H1 (cell line): ENCODE measurements at regions not wholly inside any gene's neighbourhood (a gene's known extent, or its start where the extent isn't known, plus 50 kb on each side); places are given as distances from the start of the nearest gene placed in this dataset.
"Not testable (repeated sequence)": the region's sequence is repeated elsewhere in the genome, so short reads cannot be mapped to it uniquely, and the experiment has no call there.

Source experiments
- CREB1 ChIP-seq: IDR thresholded peaks from 2 replicates; pipeline ENCODE4 v1.6.1; 2012; ENCODE audit warnings: inconsistent platforms
- EZH2 ChIP-seq: fragments of 200-600 bp; sonication (generic); IDR thresholded peaks from 2 replicates; pipeline ENCODE4 v1.7.1; 2012; ENCODE audit warnings: low read depth, mild to moderate bottlenecking, moderate library complexity, low read length, inconsistent platforms; ENCODE audit not compliant: severe bottlenecking
- POLR2A ChIP-seq, 2 experiments: IDR thresholded peaks; 1 replicate in 1 of 2; 2 replicates in 1 of 2; pipeline ENCODE4 v1.6.1; 2011; ENCODE audit warnings: low read depth in 2 of 2, low read length in 2 of 2, mild to moderate bottlenecking in 2 of 2; ENCODE audit errors: control extremely low read depth in 1 of 2
- RAD21 ChIP-seq, 2 experiments: IDR thresholded peaks in 1 of 2; conservative IDR thresholded peaks in 1 of 2; 2 replicates each; pipeline ENCODE4 v1.6.1; 2011; ENCODE audit warnings: low read depth in 2 of 2, low read length in 2 of 2, improper control_type of control experiment in 1 of 2, inconsistent platforms in 1 of 2, mild to moderate bottlenecking in 1 of 2, moderate library complexity in 1 of 2
- RFX5 ChIP-seq: IDR thresholded peaks from 2 replicates; pipeline ENCODE4 v1.6.1; 2011; ENCODE audit warnings: low read depth, low read length, improper control_type of control experiment, borderline replicate concordance
- RXRA ChIP-seq: IDR thresholded peaks from 2 replicates; pipeline ENCODE4 v1.6.1; 2011; ENCODE audit warnings: low read depth, mild to moderate bottlenecking, low read length, moderate library complexity; ENCODE audit not compliant: insufficient read depth
- TF ChIP-seq, protein P1 (sequence below), 3 experiments: IDR thresholded peaks; 1 replicate in 2 of 3; 2 replicates in 1 of 3; pipeline versions ENCODE4 v1.5.1 to v1.6.1; 2011; ENCODE audit warnings: low read length in 3 of 3, mild to moderate bottlenecking in 3 of 3, inconsistent platforms in 2 of 3, low read depth in 1 of 3, moderate library complexity in 1 of 3; ENCODE audit not compliant: insufficient read depth in 1 of 3; ENCODE audit errors: control extremely low read depth in 1 of 3
- TF ChIP-seq, protein P2 (sequence below): IDR thresholded peaks from 2 replicates; pipeline ENCODE4 v1.6.1; 2012; ENCODE audit warnings: inconsistent platforms

DNA sequence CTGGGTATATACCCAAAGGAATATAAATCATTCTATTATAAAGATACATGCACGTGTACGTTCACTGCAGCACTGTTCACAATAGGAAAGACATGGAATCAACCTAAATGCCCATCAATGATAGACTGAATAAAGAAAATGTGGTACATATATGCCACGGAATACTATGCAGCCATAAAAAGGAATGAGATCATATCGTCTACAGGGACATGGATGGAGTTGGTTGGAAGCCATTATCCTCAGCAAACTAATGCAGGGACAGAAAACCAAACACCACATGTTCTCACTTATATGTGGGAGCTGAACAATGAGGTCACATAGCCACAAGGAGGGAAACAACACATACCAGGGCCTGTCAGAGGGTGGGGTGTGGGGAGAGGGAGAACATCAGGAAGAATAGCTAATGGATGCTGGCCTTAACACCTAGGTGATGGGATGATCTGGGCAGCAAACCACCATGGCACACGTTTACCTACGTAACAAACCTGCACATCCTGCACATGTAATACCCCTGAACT lies 77.8 kb downstream of the CAMK2N1 start:
- TF ChIP-seq POLR2A (IDR thresholded peaks at IDR 0.05; ENCODE audit: control extremely low read depth in 1 of 2, low read depth in 2 of 2, low read length in 2 of 2); EZH2; RXRA; RAD21 (IDR thresholded peaks at IDR 0.05 in 1 of 2, conservative IDR thresholded peaks at IDR 0.05 in 1 of 2; ENCODE audit: low read depth in 2 of 2, low read length in 2 of 2); RFX5; CREB1: not testable (repeated sequence)
- TF ChIP-seq, protein P1, sequence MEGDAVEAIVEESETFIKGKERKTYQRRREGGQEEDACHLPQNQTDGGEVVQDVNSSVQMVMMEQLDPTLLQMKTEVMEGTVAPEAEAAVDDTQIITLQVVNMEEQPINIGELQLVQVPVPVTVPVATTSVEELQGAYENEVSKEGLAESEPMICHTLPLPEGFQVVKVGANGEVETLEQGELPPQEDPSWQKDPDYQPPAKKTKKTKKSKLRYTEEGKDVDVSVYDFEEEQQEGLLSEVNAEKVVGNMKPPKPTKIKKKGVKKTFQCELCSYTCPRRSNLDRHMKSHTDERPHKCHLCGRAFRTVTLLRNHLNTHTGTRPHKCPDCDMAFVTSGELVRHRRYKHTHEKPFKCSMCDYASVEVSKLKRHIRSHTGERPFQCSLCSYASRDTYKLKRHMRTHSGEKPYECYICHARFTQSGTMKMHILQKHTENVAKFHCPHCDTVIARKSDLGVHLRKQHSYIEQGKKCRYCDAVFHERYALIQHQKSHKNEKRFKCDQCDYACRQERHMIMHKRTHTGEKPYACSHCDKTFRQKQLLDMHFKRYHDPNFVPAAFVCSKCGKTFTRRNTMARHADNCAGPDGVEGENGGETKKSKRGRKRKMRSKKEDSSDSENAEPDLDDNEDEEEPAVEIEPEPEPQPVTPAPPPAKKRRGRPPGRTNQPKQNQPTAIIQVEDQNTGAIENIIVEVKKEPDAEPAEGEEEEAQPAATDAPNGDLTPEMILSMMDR (IDR thresholded peaks at IDR 0.05; ENCODE audit: control extremely low read depth in 1 of 3, insufficient read depth in 1 of 3, low read depth in 1 of 3, low read length in 3 of 3) = not testable (repeated sequence)
- TF ChIP-seq, protein P2, sequence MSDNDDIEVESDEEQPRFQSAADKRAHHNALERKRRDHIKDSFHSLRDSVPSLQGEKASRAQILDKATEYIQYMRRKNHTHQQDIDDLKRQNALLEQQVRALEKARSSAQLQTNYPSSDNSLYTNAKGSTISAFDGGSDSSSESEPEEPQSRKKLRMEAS = not testable (repeated sequence)
